GM23338 (cell line): ENCODE measurements at regions not wholly inside any gene's neighbourhood (a gene's known extent, or its start where the extent isn't known, plus 50 kb on each side); places are given as distances from the start of the nearest gene placed in this dataset.

Source experiments
- ATAC-seq: fragments of 200-7000 bp; cut with Tn5 transposase; 3 replicates; pipeline ENCODE4 v1.9.1; 2020
- DNase-seq: peaks from one replicate; pipeline ENCODE4 v3.0.0-alpha.2; 2015; ENCODE audit warnings: low spot score
- H2AFZ ChIP-seq: fragments of 200-600 bp; sonication (generic); 2 replicates; pipeline ENCODE4 v1.8.0; 2016; ENCODE audit warnings: antibody characterized with exemption, mild to moderate bottlenecking, moderate library complexity
- H3F3A ChIP-seq: fragments of 200-600 bp; sonication (generic); replicated peaks from 2 replicates; pipeline ENCODE4 v1.8.0; 2017; ENCODE audit warnings: antibody characterized with exemption, mixed run types, low read depth
- H3K27ac ChIP-seq: fragments of 200-600 bp; sonication (generic); 2 replicates; pipeline ENCODE4 v1.6.1; 2016; ENCODE audit warnings: low read depth
- H3K27me3 ChIP-seq: fragments of 200-600 bp; sonication (generic); 2 replicates; pipeline ENCODE4 v1.8.0; 2016; ENCODE audit warnings: mild to moderate bottlenecking, mixed run types, moderate library complexity; ENCODE audit not compliant: insufficient read depth
- H3K36me3 ChIP-seq: fragments of 200-600 bp; sonication (generic); 2 replicates; pipeline ENCODE4 v1.8.0; 2016; ENCODE audit warnings: mild to moderate bottlenecking; ENCODE audit not compliant: insufficient read depth
- H3K4me1 ChIP-seq: fragments of 200-600 bp; sonication (generic); 2 replicates; pipeline ENCODE4 v1.8.0; 2016; ENCODE audit warnings: mild to moderate bottlenecking, moderate library complexity; ENCODE audit not compliant: insufficient read depth
- H3K4me2 ChIP-seq: fragments of 200-600 bp; sonication (generic); 2 replicates; pipeline ENCODE4 v1.7.1; 2017; ENCODE audit warnings: mixed run types
- H3K4me3 ChIP-seq: fragments of 200-600 bp; sonication (generic); 2 replicates; pipeline ENCODE4 v1.6.1; 2016; ENCODE audit warnings: mixed run types
- H3K79me2 ChIP-seq: fragments of 200-600 bp; sonication (generic); replicated peaks from 2 replicates; pipeline ENCODE4 v1.8.0; 2017; ENCODE audit warnings: mild to moderate bottlenecking; ENCODE audit not compliant: insufficient read depth
- H3K9me2 ChIP-seq: fragments of 200-600 bp; sonication (generic); 2 replicates; pipeline ENCODE4 v1.8.0; 2017; ENCODE audit not compliant: insufficient read depth
- H4K20me1 ChIP-seq: fragments of 200-600 bp; sonication (generic); replicated peaks from 2 replicates; pipeline ENCODE4 v1.8.0; 2017; ENCODE audit warnings: mild to moderate bottlenecking; ENCODE audit not compliant: insufficient read depth
- H3K27ac Mint-ChIP-seq: 2 replicates; pipeline ENCODE4 v1.8.0; 2020; ENCODE audit warnings: inconsistent platforms, mild to moderate bottlenecking, moderate library complexity, mixed read lengths
- H3K27me3 Mint-ChIP-seq: 3 replicates; pipeline ENCODE4 v1.8.0; 2022; ENCODE audit warnings: low read depth, mild to moderate bottlenecking, moderate library complexity, mixed read lengths, inconsistent platforms; ENCODE audit not compliant: insufficient read depth, poor library complexity
- H3K36me3 Mint-ChIP-seq: 3 replicates; pipeline ENCODE4 v1.8.0; 2021; ENCODE audit warnings: low read depth, mild to moderate bottlenecking, inconsistent platforms, moderate library complexity, mixed read lengths
- H3K4me1 Mint-ChIP-seq: 3 replicates; pipeline ENCODE4 v1.8.0; 2020; ENCODE audit warnings: mild to moderate bottlenecking, inconsistent platforms, mixed read lengths
- H3K4me3 Mint-ChIP-seq: 3 replicates; pipeline ENCODE4 v1.8.0; 2021; ENCODE audit warnings: moderate library complexity, mild to moderate bottlenecking, inconsistent platforms, mixed read lengths
- H3K9me3 Mint-ChIP-seq: 3 replicates; pipeline ENCODE4 v1.8.0; 2020; ENCODE audit warnings: moderate library complexity, mild to moderate bottlenecking, inconsistent platforms, mixed read lengths
- EZH2 ChIP-seq: fragments of 200-600 bp; sonication (generic); IDR thresholded peaks from one replicate; pipeline ENCODE4 v1.8.0; 2017; ENCODE audit warnings: antibody characterized with exemption, mild to moderate bottlenecking, low read depth; ENCODE audit not compliant: unreplicated experiment
- JUNB ChIP-seq: IDR thresholded peaks from one replicate; pipeline ENCODE4 v1.6.1; 2016; ENCODE audit warnings: antibody characterized with exemption; ENCODE audit not compliant: unreplicated experiment
- STAT1 ChIP-seq: IDR thresholded peaks from one replicate; pipeline ENCODE4 v1.6.1; 2016; ENCODE audit warnings: antibody characterized with exemption; ENCODE audit not compliant: unreplicated experiment
- TF ChIP-seq, protein P1 (sequence below): IDR thresholded peaks from 2 replicates; pipeline ENCODE4 v1.6.1; 2016; ENCODE audit warnings: antibody characterized with exemption
- TF ChIP-seq, protein P2 (sequence below): IDR thresholded peaks from one replicate; pipeline ENCODE4 v1.6.1; 2018; ENCODE audit warnings: antibody characterized with exemption; ENCODE audit not compliant: unreplicated experiment
- TF ChIP-seq, protein P3 (sequence below): fragments of 250-450 bp; sonication (Bioruptor Pico); IDR thresholded peaks from 2 replicates; pipeline ENCODE4 v1.5.0; 2020; ENCODE audit warnings: mild to moderate bottlenecking, moderate library complexity

DNA sequence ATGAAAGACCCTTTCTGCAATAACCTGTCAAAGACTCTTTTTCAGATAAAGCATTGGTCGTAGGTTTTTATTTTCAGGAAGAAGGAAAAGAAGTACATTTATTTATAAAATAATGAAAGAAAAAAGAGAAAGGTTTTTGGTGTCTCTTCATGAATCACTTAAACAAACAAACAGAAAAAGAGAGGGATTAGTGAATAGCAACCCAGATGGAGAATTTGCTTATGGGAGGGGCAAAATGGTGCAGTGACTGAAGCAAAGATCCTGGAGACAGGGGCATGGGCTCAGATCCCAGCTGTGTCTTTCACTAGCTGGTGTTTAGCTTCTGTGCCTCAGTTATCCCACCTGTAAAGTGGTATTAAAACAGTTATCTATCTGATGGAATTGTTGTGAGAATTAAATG lies 78.6 kb upstream of the PFN2 start (continued):
- TF ChIP-seq, protein P1, sequence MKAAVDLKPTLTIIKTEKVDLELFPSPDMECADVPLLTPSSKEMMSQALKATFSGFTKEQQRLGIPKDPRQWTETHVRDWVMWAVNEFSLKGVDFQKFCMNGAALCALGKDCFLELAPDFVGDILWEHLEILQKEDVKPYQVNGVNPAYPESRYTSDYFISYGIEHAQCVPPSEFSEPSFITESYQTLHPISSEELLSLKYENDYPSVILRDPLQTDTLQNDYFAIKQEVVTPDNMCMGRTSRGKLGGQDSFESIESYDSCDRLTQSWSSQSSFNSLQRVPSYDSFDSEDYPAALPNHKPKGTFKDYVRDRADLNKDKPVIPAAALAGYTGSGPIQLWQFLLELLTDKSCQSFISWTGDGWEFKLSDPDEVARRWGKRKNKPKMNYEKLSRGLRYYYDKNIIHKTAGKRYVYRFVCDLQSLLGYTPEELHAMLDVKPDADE = no peak

DNA sequence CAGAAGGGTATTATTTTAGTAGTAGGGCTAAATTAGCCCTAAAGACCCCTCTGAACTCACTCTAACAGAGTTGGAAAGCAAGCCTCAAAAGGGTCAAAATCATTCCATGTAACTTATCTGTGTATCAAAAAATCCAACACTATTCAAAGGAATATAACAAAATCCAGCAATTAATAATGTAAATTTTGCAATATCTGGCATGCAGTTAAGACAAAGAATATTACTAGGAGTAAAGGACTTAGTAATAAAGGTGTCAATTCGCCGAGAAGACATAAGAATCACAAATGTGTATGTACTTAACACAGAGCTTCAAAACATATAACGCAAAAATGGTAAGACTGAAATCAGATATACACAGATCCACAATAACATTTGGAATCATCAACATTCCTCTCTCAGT lies 71.2 kb upstream of the PFN2 start:
- peaks cover 13% of the 10 kb centered on the region for H3K9me3 Mint-ChIP-seq
- H3K4me3 ChIP-seq = no peak overlapping the region
- no peaks in the 10 kb centered on the region; the same call in 1 of the 2 replicates for H3K36me3 ChIP-seq
- H3K4me1 Mint-ChIP-seq = peaks cover 11% of the 10 kb centered on the region
- peaks cover 9% of the 10 kb centered on the region; the same call in 2 of the 3 replicates for H3K36me3 Mint-ChIP-seq
- no peak for ATAC-seq
- DNase-seq = no peak
- H3K27ac Mint-ChIP-seq = no peak overlapping the region
- H3F3A ChIP-seq = no peaks in the 10 kb centered on the region
- H3K9me2 ChIP-seq = peaks cover 8% of the 10 kb centered on the region
- peaks cover 5% of the 10 kb centered on the region for H3K4me1 ChIP-seq
- H3K4me2 ChIP-seq = no peak overlapping the region
- no peak for TF ChIP-seq JUNB
- TF ChIP-seq EZH2 = no peak
- TF ChIP-seq, protein P2, sequence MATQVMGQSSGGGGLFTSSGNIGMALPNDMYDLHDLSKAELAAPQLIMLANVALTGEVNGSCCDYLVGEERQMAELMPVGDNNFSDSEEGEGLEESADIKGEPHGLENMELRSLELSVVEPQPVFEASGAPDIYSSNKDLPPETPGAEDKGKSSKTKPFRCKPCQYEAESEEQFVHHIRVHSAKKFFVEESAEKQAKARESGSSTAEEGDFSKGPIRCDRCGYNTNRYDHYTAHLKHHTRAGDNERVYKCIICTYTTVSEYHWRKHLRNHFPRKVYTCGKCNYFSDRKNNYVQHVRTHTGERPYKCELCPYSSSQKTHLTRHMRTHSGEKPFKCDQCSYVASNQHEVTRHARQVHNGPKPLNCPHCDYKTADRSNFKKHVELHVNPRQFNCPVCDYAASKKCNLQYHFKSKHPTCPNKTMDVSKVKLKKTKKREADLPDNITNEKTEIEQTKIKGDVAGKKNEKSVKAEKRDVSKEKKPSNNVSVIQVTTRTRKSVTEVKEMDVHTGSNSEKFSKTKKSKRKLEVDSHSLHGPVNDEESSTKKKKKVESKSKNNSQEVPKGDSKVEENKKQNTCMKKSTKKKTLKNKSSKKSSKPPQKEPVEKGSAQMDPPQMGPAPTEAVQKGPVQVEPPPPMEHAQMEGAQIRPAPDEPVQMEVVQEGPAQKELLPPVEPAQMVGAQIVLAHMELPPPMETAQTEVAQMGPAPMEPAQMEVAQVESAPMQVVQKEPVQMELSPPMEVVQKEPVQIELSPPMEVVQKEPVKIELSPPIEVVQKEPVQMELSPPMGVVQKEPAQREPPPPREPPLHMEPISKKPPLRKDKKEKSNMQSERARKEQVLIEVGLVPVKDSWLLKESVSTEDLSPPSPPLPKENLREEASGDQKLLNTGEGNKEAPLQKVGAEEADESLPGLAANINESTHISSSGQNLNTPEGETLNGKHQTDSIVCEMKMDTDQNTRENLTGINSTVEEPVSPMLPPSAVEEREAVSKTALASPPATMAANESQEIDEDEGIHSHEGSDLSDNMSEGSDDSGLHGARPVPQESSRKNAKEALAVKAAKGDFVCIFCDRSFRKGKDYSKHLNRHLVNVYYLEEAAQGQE = no peak
- TF ChIP-seq STAT1 = no peak
- TF ChIP-seq, protein P1 = no peak
- TF ChIP-seq, protein P3, sequence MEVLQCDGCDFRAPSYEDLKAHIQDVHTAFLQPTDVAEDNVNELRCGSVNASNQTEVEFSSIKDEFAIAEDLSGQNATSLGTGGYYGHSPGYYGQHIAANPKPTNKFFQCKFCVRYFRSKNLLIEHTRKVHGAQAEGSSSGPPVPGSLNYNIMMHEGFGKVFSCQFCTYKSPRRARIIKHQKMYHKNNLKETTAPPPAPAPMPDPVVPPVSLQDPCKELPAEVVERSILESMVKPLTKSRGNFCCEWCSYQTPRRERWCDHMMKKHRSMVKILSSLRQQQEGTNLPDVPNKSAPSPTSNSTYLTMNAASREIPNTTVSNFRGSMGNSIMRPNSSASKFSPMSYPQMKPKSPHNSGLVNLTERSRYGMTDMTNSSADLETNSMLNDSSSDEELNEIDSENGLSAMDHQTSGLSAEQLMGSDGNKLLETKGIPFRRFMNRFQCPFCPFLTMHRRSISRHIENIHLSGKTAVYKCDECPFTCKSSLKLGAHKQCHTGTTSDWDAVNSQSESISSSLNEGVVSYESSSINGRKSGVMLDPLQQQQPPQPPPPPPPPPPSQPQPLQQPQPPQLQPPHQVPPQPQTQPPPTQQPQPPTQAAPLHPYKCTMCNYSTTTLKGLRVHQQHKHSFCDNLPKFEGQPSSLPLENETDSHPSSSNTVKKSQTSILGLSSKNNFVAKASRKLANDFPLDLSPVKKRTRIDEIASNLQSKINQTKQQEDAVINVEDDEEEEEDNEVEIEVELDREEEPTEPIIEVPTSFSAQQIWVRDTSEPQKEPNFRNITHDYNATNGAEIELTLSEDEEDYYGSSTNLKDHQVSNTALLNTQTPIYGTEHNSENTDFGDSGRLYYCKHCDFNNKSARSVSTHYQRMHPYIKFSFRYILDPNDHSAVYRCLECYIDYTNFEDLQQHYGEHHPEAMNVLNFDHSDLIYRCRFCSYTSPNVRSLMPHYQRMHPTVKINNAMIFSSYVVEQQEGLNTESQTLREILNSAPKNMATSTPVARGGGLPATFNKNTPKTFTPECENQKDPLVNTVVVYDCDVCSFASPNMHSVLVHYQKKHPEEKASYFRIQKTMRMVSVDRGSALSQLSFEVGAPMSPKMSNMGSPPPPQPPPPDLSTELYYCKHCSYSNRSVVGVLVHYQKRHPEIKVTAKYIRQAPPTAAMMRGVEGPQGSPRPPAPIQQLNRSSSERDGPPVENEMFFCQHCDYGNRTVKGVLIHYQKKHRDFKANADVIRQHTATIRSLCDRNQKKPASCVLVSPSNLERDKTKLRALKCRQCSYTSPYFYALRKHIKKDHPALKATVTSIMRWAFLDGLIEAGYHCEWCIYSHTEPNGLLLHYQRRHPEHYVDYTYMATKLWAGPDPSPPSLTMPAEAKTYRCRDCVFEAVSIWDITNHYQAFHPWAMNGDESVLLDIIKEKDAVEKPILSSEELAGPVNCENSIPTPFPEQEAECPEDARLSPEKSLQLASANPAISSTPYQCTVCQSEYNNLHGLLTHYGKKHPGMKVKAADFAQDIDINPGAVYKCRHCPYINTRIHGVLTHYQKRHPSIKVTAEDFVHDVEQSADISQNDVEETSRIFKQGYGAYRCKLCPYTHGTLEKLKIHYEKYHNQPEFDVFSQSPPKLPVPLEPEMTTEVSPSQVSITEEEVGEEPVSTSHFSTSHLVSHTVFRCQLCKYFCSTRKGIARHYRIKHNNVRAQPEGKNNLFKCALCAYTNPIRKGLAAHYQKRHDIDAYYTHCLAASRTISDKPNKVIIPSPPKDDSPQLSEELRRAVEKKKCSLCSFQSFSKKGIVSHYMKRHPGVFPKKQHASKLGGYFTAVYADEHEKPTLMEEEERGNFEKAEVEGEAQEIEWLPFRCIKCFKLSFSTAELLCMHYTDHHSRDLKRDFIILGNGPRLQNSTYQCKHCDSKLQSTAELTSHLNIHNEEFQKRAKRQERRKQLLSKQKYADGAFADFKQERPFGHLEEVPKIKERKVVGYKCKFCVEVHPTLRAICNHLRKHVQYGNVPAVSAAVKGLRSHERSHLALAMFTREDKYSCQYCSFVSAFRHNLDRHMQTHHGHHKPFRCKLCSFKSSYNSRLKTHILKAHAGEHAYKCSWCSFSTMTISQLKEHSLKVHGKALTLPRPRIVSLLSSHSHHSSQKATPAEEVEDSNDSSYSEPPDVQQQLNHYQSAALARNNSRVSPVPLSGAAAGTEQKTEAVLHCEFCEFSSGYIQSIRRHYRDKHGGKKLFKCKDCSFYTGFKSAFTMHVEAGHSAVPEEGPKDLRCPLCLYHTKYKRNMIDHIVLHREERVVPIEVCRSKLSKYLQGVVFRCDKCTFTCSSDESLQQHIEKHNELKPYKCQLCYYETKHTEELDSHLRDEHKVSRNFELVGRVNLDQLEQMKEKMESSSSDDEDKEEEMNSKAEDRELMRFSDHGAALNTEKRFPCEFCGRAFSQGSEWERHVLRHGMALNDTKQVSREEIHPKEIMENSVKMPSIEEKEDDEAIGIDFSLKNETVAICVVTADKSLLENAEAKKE = no peak
- no peaks in the 10 kb centered on the region for H3K27me3 ChIP-seq
- H3K27ac ChIP-seq = no peak overlapping the region
- H3K4me3 Mint-ChIP-seq = no peak overlapping the region
- H3K79me2 ChIP-seq = no peaks in the 10 kb centered on the region
- H4K20me1 ChIP-seq = no peaks in the 10 kb centered on the region
- peaks cover 1% of the 10 kb centered on the region for H3K27me3 Mint-ChIP-seq
- H2AFZ ChIP-seq = no peak overlapping the region
